ENCODE measurements at regions not wholly inside any gene's neighbourhood (a gene's known extent, or its start where the extent isn't known, plus 50 kb on each side); places are given as distances from the start of the nearest gene placed in this dataset.

DNA sequence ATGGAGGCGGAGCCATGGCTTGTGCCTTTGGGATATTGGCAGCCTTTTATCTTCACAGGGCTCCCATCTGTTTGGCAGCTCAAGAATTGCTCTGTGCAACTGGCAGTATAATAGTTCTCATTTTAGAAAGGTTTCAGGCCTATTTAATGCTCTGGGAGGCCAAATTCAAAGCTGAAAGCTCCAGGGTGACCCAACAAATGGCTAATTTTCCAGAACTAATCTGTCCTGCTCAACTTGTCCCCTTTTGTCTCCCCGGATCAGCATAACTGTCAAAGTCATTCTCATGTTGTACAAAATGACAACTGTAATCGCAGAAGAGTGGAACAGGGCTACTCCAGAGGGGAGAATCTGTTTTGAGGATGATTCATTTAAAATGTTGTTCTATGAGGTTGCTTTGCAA, 52.6 kb upstream of the CXCL14 start:
- TF ChIP-seq EZH2 (IDR thresholded peaks at IDR 0.05; ENCODE audit: low read depth, unreplicated experiment): no peak
- TF ChIP-seq, protein P1, sequence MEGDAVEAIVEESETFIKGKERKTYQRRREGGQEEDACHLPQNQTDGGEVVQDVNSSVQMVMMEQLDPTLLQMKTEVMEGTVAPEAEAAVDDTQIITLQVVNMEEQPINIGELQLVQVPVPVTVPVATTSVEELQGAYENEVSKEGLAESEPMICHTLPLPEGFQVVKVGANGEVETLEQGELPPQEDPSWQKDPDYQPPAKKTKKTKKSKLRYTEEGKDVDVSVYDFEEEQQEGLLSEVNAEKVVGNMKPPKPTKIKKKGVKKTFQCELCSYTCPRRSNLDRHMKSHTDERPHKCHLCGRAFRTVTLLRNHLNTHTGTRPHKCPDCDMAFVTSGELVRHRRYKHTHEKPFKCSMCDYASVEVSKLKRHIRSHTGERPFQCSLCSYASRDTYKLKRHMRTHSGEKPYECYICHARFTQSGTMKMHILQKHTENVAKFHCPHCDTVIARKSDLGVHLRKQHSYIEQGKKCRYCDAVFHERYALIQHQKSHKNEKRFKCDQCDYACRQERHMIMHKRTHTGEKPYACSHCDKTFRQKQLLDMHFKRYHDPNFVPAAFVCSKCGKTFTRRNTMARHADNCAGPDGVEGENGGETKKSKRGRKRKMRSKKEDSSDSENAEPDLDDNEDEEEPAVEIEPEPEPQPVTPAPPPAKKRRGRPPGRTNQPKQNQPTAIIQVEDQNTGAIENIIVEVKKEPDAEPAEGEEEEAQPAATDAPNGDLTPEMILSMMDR (conservative IDR thresholded peaks at IDR 0.05; ENCODE audit: low read depth in 2 of 2): no peak
- TF ChIP-seq, protein P2, sequence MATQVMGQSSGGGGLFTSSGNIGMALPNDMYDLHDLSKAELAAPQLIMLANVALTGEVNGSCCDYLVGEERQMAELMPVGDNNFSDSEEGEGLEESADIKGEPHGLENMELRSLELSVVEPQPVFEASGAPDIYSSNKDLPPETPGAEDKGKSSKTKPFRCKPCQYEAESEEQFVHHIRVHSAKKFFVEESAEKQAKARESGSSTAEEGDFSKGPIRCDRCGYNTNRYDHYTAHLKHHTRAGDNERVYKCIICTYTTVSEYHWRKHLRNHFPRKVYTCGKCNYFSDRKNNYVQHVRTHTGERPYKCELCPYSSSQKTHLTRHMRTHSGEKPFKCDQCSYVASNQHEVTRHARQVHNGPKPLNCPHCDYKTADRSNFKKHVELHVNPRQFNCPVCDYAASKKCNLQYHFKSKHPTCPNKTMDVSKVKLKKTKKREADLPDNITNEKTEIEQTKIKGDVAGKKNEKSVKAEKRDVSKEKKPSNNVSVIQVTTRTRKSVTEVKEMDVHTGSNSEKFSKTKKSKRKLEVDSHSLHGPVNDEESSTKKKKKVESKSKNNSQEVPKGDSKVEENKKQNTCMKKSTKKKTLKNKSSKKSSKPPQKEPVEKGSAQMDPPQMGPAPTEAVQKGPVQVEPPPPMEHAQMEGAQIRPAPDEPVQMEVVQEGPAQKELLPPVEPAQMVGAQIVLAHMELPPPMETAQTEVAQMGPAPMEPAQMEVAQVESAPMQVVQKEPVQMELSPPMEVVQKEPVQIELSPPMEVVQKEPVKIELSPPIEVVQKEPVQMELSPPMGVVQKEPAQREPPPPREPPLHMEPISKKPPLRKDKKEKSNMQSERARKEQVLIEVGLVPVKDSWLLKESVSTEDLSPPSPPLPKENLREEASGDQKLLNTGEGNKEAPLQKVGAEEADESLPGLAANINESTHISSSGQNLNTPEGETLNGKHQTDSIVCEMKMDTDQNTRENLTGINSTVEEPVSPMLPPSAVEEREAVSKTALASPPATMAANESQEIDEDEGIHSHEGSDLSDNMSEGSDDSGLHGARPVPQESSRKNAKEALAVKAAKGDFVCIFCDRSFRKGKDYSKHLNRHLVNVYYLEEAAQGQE (IDR thresholded peaks at IDR 0.05; ENCODE audit: unreplicated experiment): no peak
- no peak for TF ChIP-seq POLR2AphosphoS5 (IDR thresholded peaks at IDR 0.05; ENCODE audit: low read depth)
